Thyroid gland (tissue), 4 donors: ENCODE measurements at regions not wholly inside any gene's neighbourhood (a gene's known extent, or its start where the extent isn't known, plus 50 kb on each side); places are given as distances from the start of the nearest gene placed in this dataset.

Source experiments
- CTCF ChIP-seq, 6 experiments: fragments of 200-600 bp in 3 of 6; fragments of 450-650 bp in 3 of 6; sonication (generic) in 3 of 6; IDR thresholded peaks; one replicate each; pipeline ENCODE4 v1.5.1; 2016 to 2019; ENCODE audit warnings: antibody characterized with exemption in 6 of 6, mild to moderate bottlenecking in 2 of 6, inconsistent platforms in 1 of 6, moderate library complexity in 1 of 6
- POLR2A ChIP-seq, 2 donors: fragments of 450-650 bp; IDR thresholded peaks; one replicate each; pipeline ENCODE4 v1.6.1; 2017; ENCODE audit warnings: antibody characterized with exemption in 2 of 2, mild to moderate bottlenecking in 2 of 2, moderate library complexity in 1 of 2

- TF ChIP-seq CTCF (IDR thresholded peaks at IDR 0.05) (no peak), POLR2A (IDR thresholded peaks at IDR 0.05) (no peak)
Observed at GRCh38 chr20:57049296-57049695, 217.1 kb downstream of the BMP7 start.
